Epithelial cell of proximal tubule (primary cell): ENCODE measurements at regions not wholly inside any gene's neighbourhood (a gene's known extent, or its start where the extent isn't known, plus 50 kb on each side); places are given as distances from the start of the nearest gene placed in this dataset.

Experiments used
- DNase-seq: peaks from one replicate; pipeline ENCODE4 v3.0.0-alpha.2; 2011; ENCODE audit warnings: low read depth
- H3K4me3 ChIP-seq: 2 replicates; pipeline ENCODE4 v1.5.1; 2011; ENCODE audit warnings: low read depth, mild to moderate bottlenecking, low read length
- TF ChIP-seq, protein P1 (sequence below): conservative IDR thresholded peaks from 2 replicates; pipeline ENCODE4 v1.5.1; 2012; ENCODE audit warnings: low read depth, mild to moderate bottlenecking, low read length

GRCh38 chr12:131551675-131552491, 159.0 kb upstream of the SFSWAP start:
- TF ChIP-seq, protein P1, sequence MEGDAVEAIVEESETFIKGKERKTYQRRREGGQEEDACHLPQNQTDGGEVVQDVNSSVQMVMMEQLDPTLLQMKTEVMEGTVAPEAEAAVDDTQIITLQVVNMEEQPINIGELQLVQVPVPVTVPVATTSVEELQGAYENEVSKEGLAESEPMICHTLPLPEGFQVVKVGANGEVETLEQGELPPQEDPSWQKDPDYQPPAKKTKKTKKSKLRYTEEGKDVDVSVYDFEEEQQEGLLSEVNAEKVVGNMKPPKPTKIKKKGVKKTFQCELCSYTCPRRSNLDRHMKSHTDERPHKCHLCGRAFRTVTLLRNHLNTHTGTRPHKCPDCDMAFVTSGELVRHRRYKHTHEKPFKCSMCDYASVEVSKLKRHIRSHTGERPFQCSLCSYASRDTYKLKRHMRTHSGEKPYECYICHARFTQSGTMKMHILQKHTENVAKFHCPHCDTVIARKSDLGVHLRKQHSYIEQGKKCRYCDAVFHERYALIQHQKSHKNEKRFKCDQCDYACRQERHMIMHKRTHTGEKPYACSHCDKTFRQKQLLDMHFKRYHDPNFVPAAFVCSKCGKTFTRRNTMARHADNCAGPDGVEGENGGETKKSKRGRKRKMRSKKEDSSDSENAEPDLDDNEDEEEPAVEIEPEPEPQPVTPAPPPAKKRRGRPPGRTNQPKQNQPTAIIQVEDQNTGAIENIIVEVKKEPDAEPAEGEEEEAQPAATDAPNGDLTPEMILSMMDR = no peak
- no peak for DNase-seq
- no peak overlapping the region for H3K4me3 ChIP-seq

GRCh38 chr12:131552492-131552863, 158.4 kb upstream of the SFSWAP start:
- no peak for DNase-seq
- H3K4me3 ChIP-seq = no peak overlapping the region
- TF ChIP-seq, protein P1 = no peak

- DNase-seq = no peak
- H3K4me3 ChIP-seq = no peak overlapping the region
- TF ChIP-seq, protein P1 = no peak
Observed at GRCh38 chr12:131553096-131553777, 157.7 kb upstream of the SFSWAP start.

- H3K4me3 ChIP-seq = no peak overlapping the region
- TF ChIP-seq, protein P1 = no peak
- no peak for DNase-seq
Observed at GRCh38 chr12:131555197-131555846, 155.6 kb upstream of the SFSWAP start.

DNA sequence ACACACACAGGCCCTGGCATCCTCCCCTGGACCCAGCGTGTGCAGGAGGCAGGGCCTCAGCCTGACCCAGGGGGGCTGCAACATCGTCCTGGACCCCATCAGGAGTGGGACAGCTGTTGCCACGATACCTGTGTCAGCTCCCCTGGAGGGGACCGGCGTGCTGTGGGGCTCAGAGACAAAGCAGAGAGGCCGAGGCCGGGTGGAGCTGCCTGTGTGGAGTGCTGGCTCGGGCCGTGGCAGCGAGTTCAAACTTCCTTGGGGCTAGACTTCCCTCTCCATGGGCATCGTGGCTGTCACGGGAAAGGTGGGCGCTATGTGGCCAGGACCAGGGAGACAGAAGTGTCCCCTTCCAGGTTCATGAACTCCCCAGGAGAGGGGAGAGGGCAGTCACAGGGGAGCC, 155.0 kb upstream of the SFSWAP start:
- no peak overlapping the region for H3K4me3 ChIP-seq
- no peak for DNase-seq
- TF ChIP-seq, protein P1 = no peak

DNA sequence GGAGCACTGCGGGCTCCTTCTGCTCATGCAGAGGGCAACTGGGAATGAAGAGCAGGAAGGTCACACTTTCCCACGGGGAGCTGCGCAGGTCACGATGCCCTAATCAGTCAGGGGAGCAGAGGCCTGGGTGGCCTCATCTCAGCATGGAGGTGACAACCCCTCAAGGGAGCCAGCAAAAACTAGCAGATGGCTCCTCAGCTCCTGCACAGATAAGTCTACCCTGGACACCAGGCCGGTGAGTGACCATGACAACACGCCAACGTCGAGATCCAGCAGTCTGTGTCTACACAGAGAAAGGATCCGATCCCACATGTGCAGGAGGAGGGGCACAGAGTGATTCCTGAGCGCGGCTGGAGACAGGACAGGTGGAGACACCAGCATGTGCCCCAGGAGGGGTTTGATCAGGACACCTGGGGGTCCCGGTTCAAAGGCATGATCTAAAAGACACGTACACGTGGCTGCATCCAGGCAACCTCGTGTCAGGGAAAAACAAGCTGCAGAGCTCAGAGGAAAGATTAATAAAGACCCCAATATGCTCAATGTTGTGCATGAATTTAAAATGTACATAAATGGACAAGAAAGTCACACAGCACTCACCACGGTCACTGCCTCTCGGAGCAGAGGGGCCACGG, 153.7 kb upstream of the SFSWAP start:
- no peak for DNase-seq
- no peak overlapping the region for H3K4me3 ChIP-seq
- TF ChIP-seq, protein P1 = no peak
